ENCODE measurements at regions not wholly inside any gene's neighbourhood (a gene's known extent, or its start where the extent isn't known, plus 50 kb on each side); places are given as distances from the start of the nearest gene placed in this dataset.
A peak's percentile ranks its signal among the peaks of the same experiment; 100 is the strongest.

DNA sequence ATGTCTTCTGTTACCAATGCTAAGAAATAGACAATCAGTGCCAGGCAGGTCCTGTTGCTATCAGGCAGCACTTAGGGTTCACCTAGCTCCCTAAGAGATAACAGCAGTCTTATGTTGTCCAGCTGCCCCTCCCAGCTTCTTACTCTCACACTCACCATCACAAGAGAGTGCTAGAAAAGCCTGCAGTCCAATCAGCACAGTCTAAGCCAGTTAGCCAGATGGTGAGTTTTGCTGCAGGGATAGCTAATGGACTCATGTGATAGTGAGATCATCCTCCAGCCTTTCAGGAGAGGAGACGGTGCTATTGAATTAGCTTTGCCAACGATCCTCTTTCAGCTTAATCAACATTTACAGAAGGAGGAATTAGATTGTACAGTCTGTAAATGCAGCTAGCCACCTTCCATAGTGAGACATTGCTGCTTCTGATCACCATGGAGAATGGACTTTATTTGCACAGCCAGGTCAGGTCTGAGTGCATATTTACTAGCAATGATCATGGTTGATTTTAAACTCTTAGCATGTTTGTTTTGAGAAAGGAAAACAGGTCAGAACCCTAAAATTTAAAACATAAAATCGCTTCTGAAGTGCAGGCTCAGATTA lies 438.3 kb downstream of the CENPC start:
- DNase-seq, result no peak

GRCh38 chr4:67104145-67104544 lies 441.2 kb downstream of the CENPC start:
- DNase-seq, result no peak

GRCh38 chr4:67103001-67103747 lies 442.1 kb downstream of the CENPC start:
- no peak for DNase-seq

DNA sequence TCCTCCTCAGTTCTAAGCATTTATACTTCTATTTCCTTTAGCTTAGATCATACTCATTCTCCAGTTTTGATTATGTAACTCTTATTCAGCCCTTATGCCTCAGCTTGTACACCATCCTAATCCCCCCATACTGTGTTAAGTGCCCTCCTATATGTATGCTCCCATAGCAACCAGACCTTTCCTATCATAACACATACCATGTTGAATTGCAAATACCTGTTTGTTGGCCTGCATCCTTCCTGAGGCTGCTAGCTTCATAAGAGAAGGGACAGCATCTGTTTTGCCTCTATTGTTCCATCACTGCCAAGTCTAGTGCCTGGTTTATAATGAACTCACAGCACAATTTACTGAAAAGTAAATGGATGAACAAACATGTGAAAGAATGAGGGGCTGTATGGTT lies 443.7 kb downstream of the CENPC start:
- DNase-seq, result no peak

DNA sequence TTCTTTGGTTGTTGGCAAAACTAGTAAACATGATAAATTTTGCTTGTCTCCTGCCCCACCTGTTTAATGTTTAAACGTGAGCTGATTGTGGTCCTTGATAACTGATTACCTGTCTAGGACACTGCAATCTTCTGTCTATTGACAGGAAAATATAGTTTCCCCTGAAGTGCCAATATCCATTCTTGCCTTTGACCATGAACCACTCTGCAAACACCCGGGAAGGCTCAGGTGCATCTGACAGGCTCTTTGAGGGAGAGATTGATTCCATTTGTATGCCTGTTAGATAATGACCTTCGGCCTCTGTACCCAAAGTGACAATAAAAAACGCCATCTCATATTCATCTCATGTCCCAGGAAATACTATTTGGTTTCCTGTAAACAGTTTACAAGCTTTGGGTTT lies 453.0 kb downstream of the CENPC start:
- no peak for DNase-seq

- no peak for DNase-seq
Measured at GRCh38 chr4:67091673-67092072, 453.6 kb downstream of the CENPC start.

GRCh38 chr4:67087897-67088296 lies 457.4 kb downstream of the CENPC start:
- peak; percentile 56 for DNase-seq

GRCh38 chr4:67084783-67085182 lies 460.5 kb downstream of the CENPC start:
- no peak for DNase-seq

GRCh38 chr4:67083496-67083895 lies 461.8 kb downstream of the CENPC start:
- DNase-seq, result no peak

DNA sequence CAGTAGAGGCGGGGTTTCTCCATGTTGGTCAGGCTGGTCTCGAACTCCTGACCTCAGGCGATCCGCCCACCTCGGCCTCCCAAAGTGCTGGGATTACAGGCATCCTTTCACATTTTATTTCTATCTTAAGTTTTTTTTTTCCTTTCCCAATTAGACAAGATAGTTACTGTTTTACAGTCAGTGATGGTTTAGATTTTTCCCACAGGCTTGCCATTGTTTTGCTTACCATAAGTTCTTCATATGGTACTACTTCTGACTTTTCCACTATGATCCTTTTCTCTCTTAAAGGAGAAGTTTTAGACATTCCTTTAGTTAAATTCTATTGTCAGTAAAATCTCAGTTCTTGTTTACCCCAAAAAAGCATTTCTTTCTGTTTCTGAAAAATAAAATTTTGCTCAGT lies 462.6 kb downstream of the CENPC start:
- DNase-seq, result no peak

- no peak for DNase-seq
Measured at GRCh38 chr4:67080046-67080557, 465.2 kb downstream of the CENPC start.

DNA sequence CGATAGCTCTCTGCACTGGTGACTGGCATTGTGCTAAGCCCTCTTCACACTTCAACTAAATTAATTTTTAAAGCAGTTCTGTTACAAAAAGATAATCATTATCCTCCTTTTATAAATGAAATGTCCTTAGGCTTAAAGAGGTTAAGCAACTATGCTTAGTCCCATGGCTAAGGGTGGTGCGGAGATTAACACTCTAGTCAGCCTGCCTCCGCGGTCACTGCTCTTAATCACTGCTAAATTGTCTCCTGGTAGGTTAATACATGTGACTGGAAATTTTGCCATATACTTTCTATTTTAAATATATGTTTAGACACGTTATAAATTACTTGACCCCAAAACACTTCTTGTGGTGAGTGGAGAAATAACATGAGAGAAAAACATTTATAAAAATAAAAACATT lies 473.7 kb downstream of the CENPC start:
- DNase-seq, result no peak

- no peak for DNase-seq
Measured at GRCh38 chr4:67055319-67055718, 490.0 kb downstream of the CENPC start.

- DNase-seq, result no peak
Measured at GRCh38 chr4:67054896-67055295, 490.4 kb downstream of the CENPC start.

GRCh38 chr4:67052814-67053675 lies 492.3 kb downstream of the CENPC start:
- DNase-seq, result no peak

DNA sequence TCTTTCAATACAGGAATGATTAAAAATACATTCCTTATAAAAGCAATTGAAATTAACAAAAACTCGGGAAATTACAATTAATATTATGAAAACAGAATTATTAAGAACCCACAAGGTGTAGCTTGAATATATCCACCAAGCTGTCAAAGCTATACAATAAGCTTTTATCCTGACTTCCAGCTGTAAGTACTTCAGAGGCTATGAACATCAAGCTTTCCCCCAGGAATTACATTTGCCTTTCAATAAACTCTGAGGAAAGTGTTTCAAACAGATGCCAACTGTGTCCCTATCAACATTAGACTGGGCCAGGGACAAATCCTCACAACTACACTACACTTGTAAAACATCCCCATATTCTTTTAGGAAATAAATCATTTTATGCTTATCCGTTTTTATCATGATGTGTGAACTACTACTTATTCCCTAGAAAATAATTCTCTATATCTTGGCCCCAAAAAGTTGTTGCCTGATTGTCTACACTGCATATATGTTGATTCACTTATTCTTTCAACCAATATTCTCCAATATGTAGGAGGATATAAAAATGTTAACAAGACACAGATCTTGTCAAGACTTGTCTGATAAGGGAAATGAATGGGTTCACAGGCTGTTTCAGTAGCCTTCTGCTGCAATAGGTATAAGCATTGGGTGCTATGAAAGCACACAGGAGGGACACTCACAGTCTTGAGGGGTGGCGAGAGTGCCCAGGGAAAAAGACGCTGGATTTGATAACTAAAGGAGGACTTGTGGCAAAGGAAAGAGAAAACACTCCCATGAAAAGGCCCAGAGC lies 494.1 kb downstream of the CENPC start:
- no peak for DNase-seq

- no peak for DNase-seq
Measured at GRCh38 chr4:67049446-67049845, 495.9 kb downstream of the CENPC start.

GRCh38 chr4:67048530-67048929 lies 496.8 kb downstream of the CENPC start:
- DNase-seq, result no peak

GRCh38 chr4:67040315-67040714 lies 505.0 kb downstream of the CENPC start:
- no peak for DNase-seq

GRCh38 chr4:67038228-67038566 lies 507.1 kb downstream of the CENPC start:
- no peak for DNase-seq

DNA sequence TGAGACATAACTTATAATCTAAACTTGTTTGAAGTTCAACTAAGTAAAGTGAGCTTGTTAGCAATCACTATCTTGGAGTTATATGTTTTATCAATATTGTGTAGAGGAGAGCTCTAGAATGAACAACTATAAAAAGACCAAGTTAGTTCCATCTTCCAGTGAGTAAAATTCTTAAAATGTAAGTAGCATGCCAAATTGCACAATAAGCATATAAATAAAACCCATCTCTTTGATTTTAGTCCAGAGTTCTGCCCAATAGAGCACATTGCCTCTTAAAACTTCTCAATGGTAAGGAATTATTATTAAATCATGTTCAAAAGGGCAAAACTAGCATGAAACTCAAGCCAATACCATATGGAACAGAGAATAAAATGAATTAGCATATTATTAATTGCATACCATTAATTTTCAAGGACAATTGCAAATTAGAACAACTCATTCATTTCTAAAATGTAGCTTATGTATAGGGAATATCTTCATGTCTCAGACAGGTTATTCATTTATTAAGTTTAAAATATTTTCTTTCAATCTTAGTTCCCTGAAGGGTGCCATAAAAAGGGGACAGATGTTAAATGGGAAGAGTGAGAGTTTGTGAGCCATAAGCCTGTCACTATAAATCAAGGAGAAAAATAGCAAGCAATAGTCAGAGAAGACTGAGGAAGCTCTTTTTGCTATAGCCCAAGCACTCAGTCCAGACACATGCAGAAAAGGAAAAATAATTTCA lies 507.6 kb downstream of the CENPC start:
- DNase-seq, result no peak

- DNase-seq, result no peak
Measured at GRCh38 chr4:67036791-67037190, 508.5 kb downstream of the CENPC start.
